Stimulated activated CD4-positive, alpha-beta T cell treated with anti-CD3 and anti-CD28 coated beads, Interleukin-1b, Interleukin-23, amount 100 ng/mL, for 1 hour (primary cell): ENCODE measurements at regions not wholly inside any gene's neighbourhood (a gene's known extent, or its start where the extent isn't known, plus 50 kb on each side); places are given as distances from the start of the nearest gene placed in this dataset.

ENCODE experiments used
- DNase-seq, 2 donors: peaks; one replicate each; pipeline ENCODE4 v3.0.0-alpha.2; 2020; ENCODE audit warnings: low read depth in 2 of 2

DNA sequence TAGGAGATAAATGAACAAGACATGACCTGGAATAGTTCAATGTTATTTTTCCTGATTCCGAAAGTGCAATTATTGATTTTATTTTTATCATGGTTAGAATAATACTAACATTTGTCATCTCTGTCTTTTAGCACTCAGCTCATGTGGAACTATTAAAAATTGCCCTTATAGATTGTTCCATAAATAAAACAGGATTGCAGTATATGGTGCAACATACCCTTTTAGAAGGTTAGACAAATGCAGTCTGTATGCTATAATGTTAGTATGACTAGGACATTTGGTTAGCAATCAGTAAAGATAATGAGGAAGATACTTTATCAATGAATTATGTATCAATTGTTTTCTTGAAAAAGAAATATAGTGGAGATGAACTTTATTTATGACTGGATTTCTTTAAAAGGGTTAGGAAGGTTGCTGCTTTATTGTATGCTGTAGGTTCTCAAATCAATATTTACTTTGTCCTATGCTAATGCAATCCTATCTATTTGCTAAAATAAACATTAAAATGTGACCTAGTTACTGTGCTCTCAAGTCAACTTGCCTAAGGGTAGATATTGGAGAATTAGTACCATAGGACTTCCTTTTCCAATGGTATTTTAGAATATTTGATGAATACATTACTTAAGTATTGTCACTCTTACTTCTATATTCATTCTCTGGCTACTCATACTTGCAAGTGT lies 348.9 kb upstream of the ISL1 start:
- DNase-seq, result no peak

DNA sequence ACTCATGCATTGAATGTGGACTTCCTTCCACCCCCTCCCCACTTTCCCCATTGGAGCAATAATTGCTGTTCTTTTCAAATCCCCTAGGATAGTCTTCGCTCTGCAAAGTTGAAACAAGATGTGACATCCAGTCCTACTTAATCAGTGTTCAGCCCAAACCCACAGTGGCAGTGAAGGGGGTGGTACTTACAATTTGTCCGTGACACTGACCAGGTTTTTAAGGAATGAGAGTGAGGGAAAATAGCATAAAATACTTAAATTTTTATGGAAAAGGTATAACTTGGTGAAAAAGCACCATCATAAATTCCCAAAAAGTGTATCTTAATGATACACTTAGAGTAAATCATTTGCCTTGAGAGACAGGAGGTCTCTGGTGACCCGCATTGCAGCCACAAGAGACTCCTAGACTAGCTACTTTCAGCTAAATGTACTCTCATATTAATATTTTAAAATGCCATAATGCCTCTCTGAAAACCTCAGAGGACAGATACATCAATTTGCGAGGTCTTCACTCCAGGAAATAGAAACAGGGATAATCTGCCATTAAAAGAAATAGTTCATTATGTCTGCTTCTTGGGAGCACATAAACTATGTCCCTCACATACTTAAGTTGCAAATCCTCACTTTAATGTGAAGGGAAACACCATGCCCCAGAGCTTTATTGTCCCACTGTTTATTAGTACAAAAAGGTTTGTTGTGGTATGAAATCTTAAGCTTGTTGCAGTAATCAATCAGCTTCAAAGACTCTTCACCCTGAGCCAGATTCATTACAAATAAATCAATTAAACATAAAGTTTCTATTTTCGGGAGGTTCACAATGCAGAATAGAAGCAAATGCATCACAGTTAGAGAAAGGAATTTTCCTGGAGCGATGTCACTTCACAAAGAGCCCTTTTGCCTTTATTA lies 343.6 kb upstream of the ISL1 start:
- no peak for DNase-seq

GRCh38 chr5:51043745-51044144 lies 339.5 kb upstream of the ISL1 start:
- no peak for DNase-seq

DNA sequence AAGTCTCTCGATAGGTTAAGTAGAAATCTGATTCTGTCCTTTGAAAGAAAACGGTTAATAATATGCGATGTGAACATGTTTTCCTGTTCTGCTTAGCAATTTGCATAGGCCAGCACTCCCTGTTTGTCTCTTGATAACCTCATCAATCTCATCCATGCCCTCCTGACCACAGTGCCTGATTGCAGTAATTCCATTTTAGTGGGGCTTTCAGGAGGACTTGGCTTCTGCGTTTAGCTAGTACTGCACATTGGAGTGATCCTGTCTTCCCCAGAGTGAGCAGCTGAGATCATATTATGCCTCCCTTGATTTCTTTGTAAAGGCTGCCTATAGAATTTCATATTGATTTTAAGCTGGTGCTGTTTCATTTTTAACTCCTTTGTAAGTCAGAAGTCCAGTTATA lies 335.9 kb upstream of the ISL1 start:
- DNase-seq, result no peak

DNA sequence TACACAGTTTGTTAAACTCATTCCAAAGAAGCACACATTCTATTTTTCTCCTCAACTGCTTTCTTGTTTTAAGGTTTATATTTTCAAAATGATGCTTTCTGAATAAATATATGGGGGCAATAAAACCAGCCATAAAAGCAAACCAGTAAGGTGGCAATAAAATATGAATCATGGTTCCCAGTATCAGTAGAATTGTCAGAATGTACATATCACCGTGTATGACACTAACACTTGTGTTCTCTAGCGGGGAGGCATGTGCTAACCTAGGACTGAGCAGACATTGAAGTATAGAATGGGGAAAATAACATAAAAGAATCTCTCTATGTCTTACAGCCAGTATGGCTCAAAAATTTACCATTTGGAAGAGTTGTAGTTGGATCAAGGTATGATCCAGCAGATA lies 329.9 kb upstream of the ISL1 start:
- DNase-seq, result no peak

- no peak for DNase-seq
Measured at GRCh38 chr5:51060953-51061352, 322.3 kb upstream of the ISL1 start.

- DNase-seq, result no peak
Measured at GRCh38 chr5:51072937-51073336, 310.3 kb upstream of the ISL1 start.

GRCh38 chr5:51082741-51083140 lies 300.5 kb upstream of the ISL1 start:
- DNase-seq, result no peak

DNA sequence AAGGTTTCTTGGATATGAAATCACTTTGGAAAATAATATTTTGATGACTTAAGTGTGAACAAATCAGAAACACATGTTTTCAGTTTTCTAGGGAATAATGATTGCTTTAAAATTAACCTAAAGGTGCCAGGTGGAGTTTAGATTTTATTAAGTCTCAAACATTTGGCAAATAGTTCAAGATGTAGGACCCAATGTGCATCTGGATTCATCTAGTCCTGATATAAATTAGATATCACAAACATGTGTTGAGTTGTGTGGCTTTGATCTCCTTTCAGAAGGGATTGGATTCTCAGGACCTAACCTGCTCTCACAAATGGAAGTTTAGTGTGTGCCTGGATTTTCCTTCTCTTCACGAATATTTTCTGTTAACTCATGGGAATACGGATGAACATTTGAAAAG lies 291.4 kb upstream of the ISL1 start:
- DNase-seq, result no peak

DNA sequence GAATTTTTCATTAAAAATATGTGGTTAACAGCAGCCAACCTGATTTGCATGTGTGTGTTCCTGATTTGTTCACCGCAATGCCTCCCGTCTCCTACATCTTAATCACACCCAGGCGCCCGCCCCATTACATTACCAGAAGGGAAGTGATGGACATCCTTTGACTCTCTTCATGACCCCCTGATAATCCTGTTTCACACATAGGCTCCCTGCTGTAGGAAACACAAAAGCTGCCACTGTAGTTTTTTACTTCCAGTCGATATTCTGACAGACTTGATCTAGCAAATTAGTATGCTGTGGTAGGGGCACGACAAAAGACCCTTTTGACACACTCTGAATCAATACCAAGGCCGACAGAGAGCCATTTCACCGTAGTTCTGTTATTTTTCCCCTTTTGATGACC lies 287.8 kb upstream of the ISL1 start:
- no peak for DNase-seq

DNA sequence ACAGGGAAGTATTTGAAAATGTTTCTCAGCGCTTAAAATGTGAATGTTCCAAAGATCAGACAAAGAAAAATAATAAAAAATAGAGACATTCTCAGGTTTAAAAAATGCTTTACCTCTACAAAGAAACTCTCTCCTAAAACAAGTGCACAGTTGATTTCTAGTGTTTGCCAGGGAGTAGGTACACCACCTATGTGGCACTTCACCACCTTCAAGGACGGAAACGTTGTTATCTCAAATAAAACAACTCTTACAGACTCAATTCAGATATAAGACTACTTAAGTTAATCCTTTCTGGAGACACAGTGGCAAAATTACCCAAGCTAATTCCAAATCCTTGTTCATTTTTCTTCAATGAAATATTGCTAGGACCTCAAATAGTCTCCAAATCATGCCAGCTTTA lies 286.4 kb upstream of the ISL1 start:
- no peak for DNase-seq

DNA sequence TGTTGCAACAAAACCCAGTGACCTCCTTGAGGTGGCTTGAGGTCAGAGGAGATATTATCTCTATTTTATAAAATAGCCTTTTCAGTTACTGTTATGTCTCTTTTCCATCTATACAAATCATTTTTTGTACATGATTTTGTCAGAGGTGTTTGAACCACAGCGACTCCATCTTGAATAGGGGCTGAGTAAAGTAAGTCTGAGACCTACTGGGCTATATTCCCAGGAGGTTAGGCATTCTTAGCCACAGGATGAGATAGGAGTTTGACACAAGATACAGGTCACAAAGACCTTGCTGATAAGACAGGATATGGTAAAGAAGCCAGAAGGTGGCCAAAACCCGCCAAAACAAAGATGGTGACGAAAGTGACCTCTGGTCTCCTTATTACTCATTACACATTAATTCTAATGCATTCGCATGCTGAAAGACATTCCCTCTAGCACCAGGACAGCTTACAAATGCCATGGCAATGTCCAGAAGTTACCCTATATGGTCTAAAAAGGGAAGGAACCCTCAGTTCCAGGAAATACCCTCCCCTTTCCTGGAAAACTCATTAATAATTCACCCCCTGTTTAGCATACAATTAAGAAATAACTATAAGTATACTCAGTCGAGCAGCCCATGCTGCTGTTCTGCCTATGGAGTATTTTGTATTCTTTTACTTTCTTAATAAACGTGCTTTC lies 283.9 kb upstream of the ISL1 start:
- DNase-seq, result no peak

- no peak for DNase-seq
Measured at GRCh38 chr5:51104556-51104955, 278.7 kb upstream of the ISL1 start.

- no peak for DNase-seq
Measured at GRCh38 chr5:51109786-51110410, 273.4 kb upstream of the ISL1 start.

- DNase-seq, result no peak
Measured at GRCh38 chr5:51131266-51131665, 252.0 kb upstream of the ISL1 start.

GRCh38 chr5:51138164-51138563 lies 245.1 kb upstream of the ISL1 start:
- no peak for DNase-seq

DNA sequence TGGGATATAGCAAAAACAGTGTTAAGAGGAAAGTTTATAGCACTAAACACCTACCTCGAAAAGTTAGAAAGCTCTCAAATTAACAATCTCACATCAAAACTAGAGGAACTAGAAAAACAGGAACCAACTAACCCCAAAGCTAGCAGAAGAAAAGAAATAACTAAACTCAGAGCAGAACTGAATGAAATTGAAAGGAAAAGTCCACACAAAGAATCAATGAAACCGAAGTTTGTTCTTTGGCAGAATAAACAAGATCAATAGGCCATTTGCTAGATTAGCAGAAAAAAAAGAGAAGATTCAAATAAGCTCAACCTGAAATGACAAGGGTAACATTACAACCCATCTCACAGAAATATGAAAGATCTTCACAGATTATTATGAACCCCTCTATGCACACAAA lies 234.8 kb upstream of the ISL1 start:
- no peak for DNase-seq

- DNase-seq, result no peak
Measured at GRCh38 chr5:51156222-51156621, 227.0 kb upstream of the ISL1 start.

DNA sequence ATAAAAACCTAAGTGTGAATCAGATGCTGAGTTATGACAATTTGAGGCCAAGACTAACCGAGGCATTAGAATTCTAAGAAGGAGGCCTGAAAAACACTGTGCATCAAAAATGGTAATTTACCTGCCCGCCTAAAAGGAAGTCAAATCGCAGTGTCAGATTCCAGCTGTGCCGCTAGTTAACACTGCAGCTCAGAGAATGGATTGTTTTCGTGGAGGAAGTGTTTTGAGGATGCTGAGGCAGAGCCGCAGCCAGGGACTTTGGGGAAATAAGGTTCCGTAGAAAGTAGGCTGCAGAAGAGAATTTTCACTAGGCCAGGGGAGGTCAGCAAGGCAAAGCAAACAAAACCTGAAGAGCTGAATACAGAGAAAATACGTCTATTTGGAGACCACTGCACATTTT lies 226.4 kb upstream of the ISL1 start:
- no peak for DNase-seq

DNA sequence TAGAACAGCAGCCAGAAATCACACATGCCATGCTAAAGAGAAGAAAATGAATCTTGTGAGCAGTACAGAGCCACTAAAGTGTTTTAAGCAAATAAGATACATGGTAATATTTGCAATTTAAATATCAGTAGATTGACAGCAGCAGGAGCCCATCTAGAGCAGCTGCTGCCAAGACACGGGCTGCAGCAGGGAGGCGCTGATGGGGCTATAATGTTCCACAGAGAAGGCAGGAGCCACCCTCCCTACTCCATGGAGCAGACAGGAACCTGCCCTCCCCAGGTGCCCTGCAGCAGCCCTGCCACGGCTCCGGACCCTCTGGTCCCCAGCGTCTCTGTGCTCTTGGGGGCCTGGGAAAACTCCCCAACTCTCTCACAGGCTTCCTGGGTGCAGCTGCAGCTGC lies 224.1 kb upstream of the ISL1 start:
- no peak for DNase-seq

GRCh38 chr5:51159606-51160005 lies 223.6 kb upstream of the ISL1 start:
- no peak for DNase-seq

DNA sequence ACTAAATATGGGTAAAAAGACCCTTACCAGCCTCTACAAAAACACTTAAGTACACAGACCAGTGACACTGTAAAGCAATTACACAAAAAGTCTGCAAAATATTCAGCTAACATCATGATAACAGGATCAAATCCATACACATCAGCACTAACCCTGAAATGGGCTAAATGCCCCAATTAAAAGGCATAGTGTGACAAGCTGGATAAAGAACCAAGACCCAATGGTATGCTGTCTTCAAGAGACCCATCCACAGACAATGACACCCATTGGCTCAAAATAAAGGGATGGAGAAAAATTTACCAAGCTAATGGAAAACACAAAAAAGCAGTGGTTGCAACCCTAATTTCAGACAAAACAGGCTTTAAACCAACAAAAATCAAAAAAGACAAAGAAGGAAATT lies 221.0 kb upstream of the ISL1 start:
- no peak for DNase-seq
